HG02852 (cell line): ENCODE measurements at regions not wholly inside any gene's neighbourhood (a gene's known extent, or its start where the extent isn't known, plus 50 kb on each side); places are given as distances from the start of the nearest gene placed in this dataset.

Experiments
- ATAC-seq: cut with Tn5 transposase; IDR thresholded peaks from one replicate; pipeline ENCODE4 v1.9.1; 2021; ENCODE audit warnings: mild to moderate bottlenecking, moderate library complexity; ENCODE audit not compliant: unreplicated experiment

DNA sequence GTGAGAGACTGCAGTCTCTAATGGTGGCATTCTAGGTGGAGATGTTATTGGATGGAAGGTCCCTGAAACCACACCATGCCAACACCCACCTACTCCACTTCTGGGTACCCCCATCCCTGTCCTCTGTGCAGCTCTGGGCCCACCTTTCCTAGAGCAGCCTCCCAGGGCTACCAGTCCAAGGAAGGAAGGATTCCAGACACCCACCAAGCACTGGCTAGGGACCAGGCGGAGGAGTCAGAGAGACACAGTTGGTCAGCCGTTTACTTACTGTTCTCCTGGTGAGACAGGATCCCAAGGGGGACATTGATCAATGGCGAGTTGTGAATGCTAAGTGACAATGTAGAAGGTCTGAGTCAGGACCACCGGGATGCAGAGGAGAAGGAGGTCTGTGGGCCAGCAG, 151.6 kb downstream of the TTC32 start:
- ATAC-seq, result no peak

DNA sequence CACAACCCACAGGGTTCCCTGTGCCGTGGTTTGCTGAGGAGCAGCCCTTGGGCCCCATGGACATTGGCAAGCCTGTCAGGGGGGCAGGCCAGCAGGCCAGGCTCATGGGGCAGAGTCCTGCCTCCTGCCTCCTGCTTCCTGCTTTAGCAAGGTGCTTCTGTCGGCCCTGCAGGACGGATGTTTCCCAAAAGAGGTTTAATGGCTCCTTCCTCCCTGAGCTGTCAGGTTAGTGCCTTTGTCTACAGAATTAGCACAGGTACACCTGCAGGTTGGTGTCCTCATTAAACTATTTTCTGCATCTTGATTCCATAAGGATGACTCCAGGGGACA, 152.3 kb downstream of the TTC32 start:
- ATAC-seq, result no peak

DNA sequence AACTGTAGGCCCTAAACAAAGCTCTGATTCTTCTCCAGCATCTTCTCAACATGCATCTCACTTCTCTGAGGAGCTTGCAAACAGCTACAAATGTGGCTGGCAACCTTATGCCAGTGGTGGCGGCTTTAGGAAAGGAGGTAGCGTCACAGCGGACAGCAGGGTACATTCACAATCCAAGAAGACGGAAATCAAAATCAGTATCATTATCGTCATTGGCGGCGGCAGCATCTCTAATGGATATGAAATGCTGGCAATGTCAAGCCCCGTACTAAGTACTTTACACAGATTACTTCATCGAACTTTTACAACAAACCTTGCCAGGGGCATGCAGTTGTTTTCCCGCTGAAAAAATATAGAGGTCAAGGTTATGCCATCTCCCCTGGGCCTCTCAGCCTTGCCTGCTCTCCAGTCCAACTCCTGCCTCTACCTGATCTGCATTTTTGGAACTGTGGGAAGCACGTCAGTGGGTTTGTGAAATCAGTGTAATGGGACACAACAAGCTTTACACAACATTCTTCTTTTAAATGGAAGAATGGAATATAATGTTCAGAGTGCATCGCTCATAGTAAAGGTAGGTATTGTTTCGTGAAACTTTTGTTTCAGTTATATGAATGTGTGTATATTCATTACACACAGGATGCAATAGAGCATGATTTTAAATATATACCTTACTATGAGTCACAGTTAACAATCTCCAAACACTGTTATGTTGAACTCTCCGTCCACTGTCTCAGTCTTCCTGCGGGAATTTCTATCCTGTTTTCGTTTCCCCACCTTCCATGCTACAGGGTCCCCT, 152.9 kb downstream of the TTC32 start:
- no peak for ATAC-seq

DNA sequence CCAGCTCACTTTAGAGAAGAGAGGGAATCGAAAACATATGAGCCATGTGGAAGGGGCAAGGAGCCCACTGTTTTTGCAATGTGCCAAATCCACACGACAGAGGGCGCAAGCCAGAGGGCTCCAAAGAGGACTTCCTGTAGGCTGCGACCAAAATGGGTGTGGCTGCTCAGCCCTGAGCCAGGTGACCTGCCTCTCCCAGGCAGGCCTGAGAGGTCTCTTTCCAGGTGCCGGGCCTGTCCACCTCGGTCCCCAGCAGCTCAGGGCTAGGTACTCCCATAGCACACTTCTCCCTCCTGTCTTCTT, 153.8 kb downstream of the TTC32 start:
- ATAC-seq, result no peak

DNA sequence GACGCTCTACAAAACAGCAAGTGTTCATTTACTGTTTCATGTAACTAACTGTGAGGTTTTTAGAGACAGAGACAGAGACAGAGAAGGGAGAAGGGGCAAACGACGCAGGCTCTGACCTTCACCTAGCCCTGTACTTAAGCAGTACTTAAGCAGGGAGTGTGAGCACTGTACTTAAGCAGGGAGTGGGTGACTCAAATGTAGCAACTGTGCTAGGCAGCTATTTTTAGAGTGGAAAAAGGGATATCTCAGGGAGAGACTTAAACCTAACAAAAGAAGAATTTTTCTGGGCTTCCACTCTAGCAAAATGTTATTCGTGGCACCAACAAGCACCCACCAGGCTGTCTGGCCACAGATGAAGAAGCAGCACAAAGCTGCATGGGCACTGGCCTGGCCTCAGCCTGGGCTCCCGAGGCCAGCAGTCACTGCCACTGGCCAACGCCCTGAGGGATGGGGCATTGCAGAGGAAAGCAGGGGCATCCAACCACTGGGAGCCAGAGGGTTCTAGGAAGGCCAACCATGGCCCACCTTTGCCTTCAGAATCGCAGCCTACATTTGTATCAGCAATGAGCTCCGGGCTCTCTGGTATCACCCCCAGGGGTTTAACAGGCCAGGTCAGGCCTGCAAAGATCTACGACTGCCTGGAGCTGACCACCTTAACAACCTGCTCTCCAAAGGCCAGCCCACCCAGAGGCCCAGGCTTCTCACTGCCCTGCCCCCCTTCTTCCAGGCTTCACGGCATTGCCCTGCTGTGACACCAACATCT, 154.3 kb downstream of the TTC32 start:
- no peak for ATAC-seq

DNA sequence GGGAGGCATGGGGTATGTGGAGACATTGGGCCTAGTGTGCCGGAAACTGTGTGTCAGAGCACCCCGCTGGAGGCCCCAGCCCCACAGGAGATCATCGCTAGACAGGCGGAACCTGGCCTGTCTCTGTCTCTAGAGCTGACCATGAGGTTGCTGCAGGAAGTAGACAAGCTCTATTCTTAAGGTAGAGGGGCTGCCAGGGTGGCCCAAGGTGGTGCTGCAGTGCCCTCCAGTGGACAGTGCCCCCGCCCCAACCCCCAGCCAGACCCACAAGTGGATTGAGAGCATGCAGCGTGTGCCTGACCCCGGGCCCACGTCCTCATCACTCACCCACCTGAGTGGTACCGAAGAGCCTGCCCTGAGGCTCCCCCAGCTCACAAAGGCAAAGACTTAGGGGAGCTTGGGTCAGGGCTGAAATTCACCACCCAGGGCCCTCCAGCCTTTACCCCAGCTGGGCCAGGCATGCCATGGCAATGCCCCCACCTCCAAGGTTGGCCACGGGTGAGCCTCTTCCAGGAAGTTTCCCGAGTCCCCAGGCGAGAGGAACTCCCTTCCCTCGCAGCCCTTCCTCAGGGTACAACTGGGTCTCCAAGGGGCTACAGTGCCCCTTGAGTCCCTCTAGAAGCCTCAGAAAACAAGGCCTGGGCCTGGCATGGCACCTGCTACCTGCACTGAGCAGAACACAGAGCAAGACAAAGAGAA, 155.0 kb downstream of the TTC32 start:
- ATAC-seq, result no peak

DNA sequence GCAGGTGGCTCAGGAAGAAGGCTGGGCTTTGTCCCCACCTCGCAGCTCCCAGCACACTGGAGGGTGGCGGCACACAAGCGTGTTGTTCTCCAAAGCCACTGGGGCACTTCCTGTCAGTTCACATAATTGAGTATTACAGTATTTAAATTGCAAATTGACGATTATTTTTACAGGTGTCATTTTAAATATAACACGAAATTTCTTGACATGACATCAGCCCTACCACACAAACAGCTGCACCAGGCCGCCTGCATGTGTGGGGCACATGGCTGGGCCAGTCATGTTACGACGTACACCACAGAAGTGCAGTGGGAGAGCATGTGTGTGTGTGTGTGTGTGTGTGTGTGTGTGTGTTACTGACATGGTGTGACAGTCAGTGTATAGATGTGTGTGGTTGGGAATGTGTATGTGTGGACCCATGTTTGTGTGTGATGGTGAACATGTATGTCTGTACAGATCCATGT, 155.6 kb downstream of the TTC32 start:
- ATAC-seq, result no peak

DNA sequence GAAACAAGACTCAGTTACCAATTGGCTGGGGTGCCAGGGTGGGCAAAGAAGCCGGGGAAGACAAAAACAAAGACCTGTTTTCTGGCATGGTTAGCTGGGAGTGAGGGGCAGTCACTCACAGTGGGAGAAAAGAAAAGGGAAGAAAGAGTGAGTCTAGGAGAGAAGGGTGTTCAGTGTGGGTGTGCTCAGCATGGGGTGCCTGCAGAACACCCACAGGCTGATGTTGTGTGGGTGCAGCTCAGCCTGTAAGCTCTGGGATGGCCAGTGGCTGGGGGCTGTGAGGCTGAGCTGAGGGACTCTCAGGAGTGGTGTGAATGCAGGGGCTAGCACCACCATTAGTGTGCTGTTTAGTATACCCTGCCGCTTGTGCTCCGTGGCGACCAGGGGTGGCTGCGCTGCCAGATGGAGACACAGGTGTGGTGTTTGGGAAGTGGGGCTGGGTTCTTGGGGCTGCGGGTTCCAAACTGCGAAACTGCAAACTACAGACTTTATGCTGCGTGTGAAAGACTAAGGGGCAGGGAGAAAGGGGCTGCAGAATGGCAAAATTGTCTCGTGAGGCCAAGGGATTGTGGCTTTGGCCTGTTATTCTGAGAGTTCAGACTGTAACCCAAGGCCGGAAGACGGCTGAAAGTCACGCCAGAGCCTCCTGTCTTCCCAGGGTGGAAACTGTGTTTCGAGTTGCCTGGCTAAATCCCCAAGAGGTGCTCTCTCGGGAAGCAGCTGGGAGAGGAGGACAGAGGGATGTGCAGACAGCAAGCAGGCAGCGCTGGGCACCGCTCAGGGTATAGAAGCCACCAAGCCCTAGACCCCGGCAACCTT, 156.3 kb downstream of the TTC32 start:
- no peak for ATAC-seq

DNA sequence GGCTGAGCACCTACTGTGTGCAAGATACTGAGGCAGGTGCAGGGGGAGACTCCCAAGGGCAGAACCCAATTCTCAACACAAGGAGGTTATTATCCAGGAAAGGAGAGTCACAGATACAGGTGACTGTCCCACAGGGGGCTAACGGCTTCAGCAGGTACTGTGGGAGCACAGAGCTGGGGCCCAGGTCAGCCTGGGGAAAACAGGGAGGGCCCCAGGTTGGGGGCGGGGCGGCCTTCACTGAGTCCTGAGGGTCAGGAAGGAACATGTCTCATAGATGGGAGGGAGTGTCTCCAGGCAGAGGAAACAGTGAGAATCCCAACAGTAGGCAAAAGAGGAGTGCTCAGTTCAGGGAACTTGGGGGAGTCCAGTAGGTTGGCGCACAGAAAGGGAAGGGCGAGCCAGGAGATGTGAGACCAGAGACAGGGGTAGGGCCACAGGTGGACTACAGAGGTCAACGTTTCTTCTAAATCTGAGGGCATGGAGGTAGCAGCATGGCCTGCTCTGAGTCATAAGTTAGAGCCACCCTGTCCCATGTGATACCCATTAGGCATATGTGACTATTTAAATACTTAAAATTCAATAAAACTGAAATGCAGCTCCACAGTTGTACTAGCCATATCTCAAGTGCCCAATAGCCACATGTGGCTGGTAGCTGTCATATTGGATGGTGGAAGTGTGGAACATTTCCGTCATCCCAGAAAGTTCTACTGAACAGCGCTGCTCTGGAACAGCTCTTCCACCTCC, 157.2 kb downstream of the TTC32 start:
- ATAC-seq, result no peak

DNA sequence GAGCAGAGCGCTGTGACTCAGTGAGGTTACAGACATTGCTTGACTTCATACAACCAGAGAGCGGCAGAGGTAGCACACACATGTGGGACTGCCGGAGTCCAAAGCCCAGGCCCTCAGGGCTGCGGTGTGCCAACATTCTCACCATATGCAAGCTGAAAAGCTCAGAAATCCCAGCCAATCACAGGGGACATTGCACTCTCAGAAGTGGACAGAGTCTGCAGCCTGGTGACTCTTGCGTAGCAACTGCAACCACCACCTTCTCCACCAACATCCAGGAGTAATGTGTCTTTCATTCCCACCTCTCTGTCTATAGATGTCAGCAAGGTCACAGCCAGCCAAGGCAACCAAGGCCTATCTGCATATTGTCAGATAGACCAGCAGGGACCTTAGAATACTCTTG, 158.1 kb downstream of the TTC32 start:
- ATAC-seq, result no peak

DNA sequence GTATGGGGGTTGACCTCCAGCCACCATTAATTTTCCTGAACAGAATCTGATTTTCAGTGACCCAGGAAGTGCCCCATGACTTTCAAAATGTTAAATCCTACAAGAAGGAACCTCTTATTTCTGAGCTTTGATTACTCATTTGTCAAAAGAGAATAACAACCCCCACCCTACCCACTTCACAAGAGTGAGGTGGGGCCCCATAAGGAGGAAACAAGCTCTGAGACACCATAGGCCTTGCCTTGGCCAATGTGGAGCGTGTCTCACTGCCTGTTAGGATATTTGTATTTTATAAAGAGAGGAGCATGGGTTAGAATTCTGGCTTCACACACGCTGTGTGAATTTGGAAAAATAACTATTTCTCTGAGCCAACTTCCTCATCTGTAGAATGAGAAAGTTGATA, 158.9 kb downstream of the TTC32 start:
- no peak for ATAC-seq

DNA sequence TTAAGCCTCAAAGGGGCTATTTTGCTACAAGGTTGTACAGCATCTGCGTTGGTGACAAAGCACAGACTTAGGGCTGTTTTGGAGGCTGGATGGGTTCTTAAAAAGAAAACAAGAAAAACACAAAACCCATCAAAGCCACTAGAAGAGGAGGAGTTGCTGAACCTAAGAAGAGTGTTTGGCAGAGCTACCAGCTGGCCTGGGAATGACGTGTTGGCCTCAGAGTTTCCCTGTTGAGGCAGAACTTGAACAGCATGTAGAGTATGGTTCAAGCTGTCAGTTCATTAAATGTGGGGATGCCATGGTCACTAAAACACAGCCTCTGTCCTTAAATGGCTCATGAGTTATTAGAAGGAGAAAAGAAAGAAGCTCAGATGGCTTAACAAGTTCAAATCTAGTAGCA, 162.5 kb downstream of the TTC32 start:
- ATAC-seq, result no peak

DNA sequence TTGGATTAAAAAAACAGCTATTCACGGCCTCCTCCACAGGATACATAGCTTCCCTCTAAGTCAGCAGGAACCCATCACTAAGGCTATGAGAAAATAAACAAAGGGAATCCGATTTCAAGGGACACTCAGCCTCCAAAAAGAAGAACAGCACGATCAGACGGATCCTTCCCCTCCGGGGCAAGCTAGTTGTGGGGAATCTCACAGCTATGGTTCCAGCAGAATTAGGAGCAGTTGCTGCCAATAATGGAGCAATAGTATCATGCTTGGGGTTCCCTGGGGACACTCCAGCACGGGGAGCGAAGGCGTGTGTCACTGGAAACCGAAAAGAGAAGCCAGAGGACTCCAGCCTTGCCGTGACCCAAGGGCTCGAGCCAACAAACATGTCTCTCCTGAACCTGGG, 163.1 kb downstream of the TTC32 start:
- ATAC-seq, result no peak

DNA sequence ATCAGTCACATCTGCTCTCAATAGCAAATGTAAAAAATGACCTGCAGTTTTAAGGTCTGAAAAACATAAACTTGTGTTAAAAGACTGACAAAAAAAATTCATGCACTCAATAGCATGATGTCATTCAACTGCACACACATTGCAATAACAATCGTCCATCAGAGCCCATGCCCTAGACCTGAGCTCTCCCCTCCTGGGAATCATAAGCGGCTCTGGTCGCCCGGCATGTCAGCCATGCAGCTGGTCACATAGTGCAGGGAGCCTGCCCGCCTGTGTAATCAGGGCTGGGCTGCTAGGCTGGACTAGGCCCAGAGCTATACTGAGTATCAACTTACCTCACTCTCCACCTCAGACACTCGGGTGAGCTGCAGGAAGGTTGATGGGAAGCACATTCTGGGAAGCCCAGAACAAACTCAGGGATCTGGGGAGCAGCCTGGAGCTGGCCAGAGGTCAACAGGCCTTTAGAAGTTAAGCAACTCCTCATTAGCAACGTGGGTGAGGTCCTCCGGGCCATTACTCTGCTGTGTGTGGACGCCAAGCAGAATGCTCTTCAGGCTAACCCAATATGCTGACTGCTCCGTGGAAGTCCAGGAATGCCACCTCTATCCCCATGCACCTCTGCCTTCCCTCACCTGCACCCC, 165.5 kb downstream of the TTC32 start:
- ATAC-seq, result no peak

DNA sequence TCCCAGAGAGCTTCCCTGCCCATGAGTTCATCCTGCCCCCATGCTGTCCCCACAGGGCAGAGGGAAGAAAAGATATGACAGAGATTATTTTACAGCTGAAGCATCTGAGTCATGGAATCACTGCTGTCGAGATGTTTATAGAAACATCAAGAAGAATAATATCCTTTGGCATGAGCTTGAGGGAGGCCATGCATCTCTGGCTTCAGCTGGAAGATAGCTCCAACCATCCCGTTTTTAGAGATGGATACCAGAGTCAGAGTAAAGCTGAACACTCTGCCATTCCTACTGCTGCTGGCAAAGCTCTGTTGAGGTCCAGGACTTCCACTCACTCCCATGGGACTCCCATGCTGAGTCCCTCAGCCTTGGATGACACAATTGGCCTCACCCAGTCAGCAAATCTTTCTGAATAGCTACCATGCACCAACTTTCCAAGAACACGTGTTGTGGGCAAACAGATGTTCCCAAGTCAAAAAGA, 167.8 kb downstream of the TTC32 start:
- ATAC-seq, result no peak

DNA sequence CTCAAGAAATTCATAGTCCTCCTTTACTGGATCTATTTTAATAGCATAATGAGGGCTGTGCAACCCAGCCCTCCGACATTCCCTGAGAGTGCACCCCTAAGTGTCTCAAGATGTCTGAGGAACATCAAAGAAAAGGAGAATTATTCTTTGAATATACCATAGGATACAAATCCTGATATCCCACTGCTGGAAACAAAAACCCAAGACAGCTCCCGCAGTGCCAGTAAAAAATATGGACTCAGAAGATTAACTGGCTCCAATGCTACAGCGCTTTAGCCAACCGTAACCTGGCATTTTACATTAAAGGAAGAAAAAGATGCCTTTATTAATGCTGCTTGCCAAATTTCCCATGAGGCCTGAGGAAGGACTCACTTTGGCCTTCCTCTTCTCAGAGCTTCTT, 168.4 kb downstream of the TTC32 start:
- no peak for ATAC-seq

DNA sequence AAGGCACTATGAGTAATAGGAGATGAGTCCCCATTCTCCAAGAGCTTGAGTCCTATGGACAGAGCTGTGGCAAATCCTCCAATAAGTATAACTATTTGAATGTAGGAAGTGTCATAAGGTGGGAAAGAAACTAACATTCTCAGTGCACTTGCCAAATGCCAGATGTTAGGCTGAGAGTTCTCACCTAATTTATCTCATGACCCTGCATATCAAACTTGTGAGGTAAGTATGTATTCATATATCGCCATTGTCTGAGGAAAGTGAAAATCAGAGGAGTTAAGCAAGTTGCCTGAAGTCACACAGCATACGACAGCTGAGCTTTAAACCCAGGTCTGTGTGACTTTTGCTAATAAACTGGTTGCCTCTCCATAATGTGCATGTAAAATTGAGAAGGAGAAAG, 169.5 kb downstream of the TTC32 start:
- ATAC-seq, result no peak

DNA sequence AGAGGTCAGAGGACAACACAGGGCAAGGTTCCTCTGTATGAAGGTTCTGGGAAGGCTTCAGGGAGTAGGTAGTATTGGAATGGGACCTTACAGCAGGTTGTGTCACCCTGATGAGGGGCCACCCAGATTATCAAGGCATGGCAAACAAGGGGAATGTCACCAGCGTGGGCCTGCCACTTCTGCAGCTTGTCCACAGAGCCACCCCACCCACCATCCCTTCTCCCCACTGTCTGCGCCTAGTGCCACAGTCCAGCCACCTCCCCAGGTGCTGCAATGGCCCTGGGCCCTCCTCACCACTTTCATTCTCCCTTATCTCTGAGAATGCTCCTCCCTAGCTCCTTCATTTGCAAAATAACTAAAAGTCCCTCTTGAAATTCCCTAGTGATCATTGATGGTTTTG, 170.3 kb downstream of the TTC32 start:
- ATAC-seq, result no peak

DNA sequence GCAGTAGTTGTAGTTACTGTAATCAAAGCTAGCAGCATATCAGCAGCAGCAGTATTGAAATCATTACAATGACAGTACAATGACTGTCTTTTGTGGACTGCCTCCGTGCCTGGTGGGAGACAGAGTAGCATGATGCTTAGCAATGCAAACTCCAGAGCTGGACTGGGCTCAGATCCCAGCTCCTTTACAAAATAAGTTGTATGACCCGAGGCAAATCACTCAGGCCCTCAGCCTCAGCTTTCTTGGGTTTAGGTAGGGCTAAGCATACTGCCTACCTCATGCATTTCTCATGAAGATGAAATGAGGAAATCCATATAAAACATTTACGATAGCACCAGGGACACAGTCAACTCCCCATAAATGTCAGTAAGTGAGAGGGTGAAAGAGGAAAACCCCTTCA, 170.7 kb downstream of the TTC32 start:
- no peak for ATAC-seq

DNA sequence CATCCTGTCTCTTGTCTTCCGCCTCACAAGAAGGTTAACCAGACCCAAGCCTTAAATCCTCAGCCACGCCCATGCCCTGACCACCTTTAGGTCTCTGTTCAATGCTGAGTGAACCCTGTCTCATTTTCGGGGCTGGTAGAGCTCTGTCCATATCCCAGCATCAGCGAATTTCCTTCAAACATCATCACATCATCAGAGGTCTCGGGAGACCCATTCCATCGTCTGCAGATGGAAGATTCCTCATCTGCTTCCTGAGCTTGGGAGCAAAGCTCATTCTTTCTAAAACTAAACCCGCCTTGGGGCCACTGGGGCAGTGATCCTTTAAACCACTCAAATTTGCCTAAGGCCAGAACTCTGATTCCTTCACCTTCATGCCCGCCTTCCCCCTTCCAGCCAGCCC, 173.7 kb downstream of the TTC32 start:
- ATAC-seq, result no peak
